GM12878 (cell line): ENCODE measurements at regions not wholly inside any gene's neighbourhood (a gene's known extent, or its start where the extent isn't known, plus 50 kb on each side); places are given as distances from the start of the nearest gene placed in this dataset.

ENCODE experiments used
- ATAC-seq: fragments of 200-7000 bp; cut with Tn5 transposase; 3 replicates; pipeline ENCODE4 v1.9.1; 2020; ENCODE audit warnings: mild to moderate bottlenecking, moderate library complexity
- BruUV-seq: library from RNA; stranded (reverse); fragments of 400-500 nt; replicated peaks from 2 replicates; lab custom pipeline; 2021; lab: Mats Ljungman, UMichigan
- CTCF ChIA-PET: fragments of 300-600 bp; sonication (Branson Sonifier 250); formaldehyde crosslinking; extraction: SDS; loops from one replicate; lab custom pipeline; 2021; ENCODE audit warnings: inconsistent platforms; lab: Yijun Ruan, JAX
- POLR2A ChIA-PET: fragments of 350-600 bp; formaldehyde crosslinking; extraction: SDS; loops from one replicate; lab custom pipeline; 2021; ENCODE audit warnings: inconsistent platforms; lab: Charles Lee
- RAD21 ChIA-PET: fragments of 300-600 bp; sonication (Branson Sonifier 250); formaldehyde crosslinking; loops from one replicate; lab custom pipeline; 2023; ENCODE audit warnings: antibody characterized with exemption; ENCODE audit not compliant: unreplicated experiment; lab: Charles Lee
- SMC1A ChIA-PET: fragments of 300-600 bp; sonication (Branson Sonifier 250); formaldehyde crosslinking; loops from one replicate; lab custom pipeline; 2023; ENCODE audit not compliant: unreplicated experiment, uncharacterized antibody; lab: Charles Lee
- DNase-seq: peaks from one replicate; pipeline ENCODE4 v3.0.0-alpha.2; 2011; ENCODE audit warnings: low read depth, low spot score
- FAIRE-seq: peaks from 3 replicates; lab custom pipeline; 2011; peaks lifted over from hg19 to GRCh38; lab: Jason Lieb, UNC
- H2AFZ ChIP-seq: 2 replicates; pipeline ENCODE4 v1.6.0; 2011; ENCODE audit warnings: low read depth, low read length, control low read depth; ENCODE audit not compliant: control insufficient read depth
- H3K27ac ChIP-seq: 2 replicates; pipeline ENCODE4 v1.5.1; 2011; ENCODE audit warnings: control low read depth; ENCODE audit not compliant: control insufficient read depth, insufficient read depth
- H3K27me3 ChIP-seq, 2 experiments: replicated peaks in 1 of 2; 2 replicates each; pipeline versions ENCODE4 v1.6.0 to v1.6.1; 2011; ENCODE audit warnings: low read length in 1 of 2; ENCODE audit not compliant: control insufficient read depth in 2 of 2, insufficient read depth in 2 of 2
- H3K36me3 ChIP-seq, 2 experiments: 2 replicates each; pipeline ENCODE4 v1.5.1; 2011; ENCODE audit warnings: low read length in 1 of 2; ENCODE audit not compliant: control insufficient read depth in 2 of 2, insufficient read depth in 2 of 2
- H3K4me1 ChIP-seq: 2 replicates; pipeline ENCODE4 v1.6.1; 2011; ENCODE audit warnings: mild to moderate bottlenecking, low read length, moderate library complexity, mixed read lengths; ENCODE audit not compliant: control insufficient read depth, insufficient read depth
- H3K4me2 ChIP-seq: 2 replicates; pipeline ENCODE4 v1.6.0; 2011; ENCODE audit warnings: control low read depth; ENCODE audit not compliant: control insufficient read depth, insufficient read depth
- H3K4me3 ChIP-seq: fragments of 200-600 bp; sonication (generic); 2 replicates; pipeline ENCODE4 v1.5.1; 2016
- H3K79me2 ChIP-seq: 2 replicates; pipeline ENCODE4 v1.6.0; 2011; ENCODE audit warnings: low read length; ENCODE audit not compliant: control insufficient read depth, insufficient read depth
- H3K9ac ChIP-seq: 2 replicates; pipeline ENCODE4 v1.8.0; 2011; ENCODE audit warnings: low read length, control low read depth, mixed read lengths; ENCODE audit not compliant: control insufficient read depth, insufficient read depth
- H3K9me3 ChIP-seq: replicated peaks from 3 replicates; pipeline ENCODE4 v1.5.1; 2011; ENCODE audit warnings: mild to moderate bottlenecking, low read length; ENCODE audit not compliant: control insufficient read depth, insufficient read depth
- H4K20me1 ChIP-seq: 2 replicates; pipeline ENCODE4 v1.6.0; 2011; ENCODE audit not compliant: control insufficient read depth, insufficient read depth
- CREM ChIP-seq: IDR thresholded peaks from 2 replicates; pipeline ENCODE4 v1.6.1; 2014; ENCODE audit warnings: antibody characterized with exemption, low read depth
- JUNB ChIP-seq: IDR thresholded peaks from 2 replicates; pipeline ENCODE4 v1.6.1; 2016; ENCODE audit warnings: antibody characterized with exemption, mild to moderate bottlenecking
- MXI1 ChIP-seq: fragments of 150-350 bp; IDR thresholded peaks from 2 replicates; pipeline ENCODE4 v1.6.1; 2011; ENCODE audit warnings: low read depth, mild to moderate bottlenecking, inconsistent platforms, low read length, improper control_type of control experiment
- NFIC ChIP-seq: IDR thresholded peaks from 2 replicates; pipeline ENCODE4 v1.6.1; 2012; ENCODE audit warnings: low read depth, mild to moderate bottlenecking, inconsistent platforms, low read length, moderate library complexity
- NFYB ChIP-seq: IDR thresholded peaks from 2 replicates; pipeline ENCODE4 v1.6.1; 2011; ENCODE audit warnings: low read depth, mild to moderate bottlenecking, low read length, improper control_type of control experiment, moderate library complexity; ENCODE audit not compliant: insufficient read depth
- RAD21 ChIP-seq: IDR thresholded peaks from 2 replicates; pipeline ENCODE4 v1.6.1; 2011; ENCODE audit warnings: mild to moderate bottlenecking, low read depth, low read length, moderate library complexity; ENCODE audit not compliant: insufficient read depth
- STAT3 ChIP-seq: IDR thresholded peaks from 2 replicates; pipeline ENCODE4 v1.6.1; 2011; ENCODE audit warnings: low read depth, low read length, improper control_type of control experiment
- TCF7 ChIP-seq: IDR thresholded peaks from 2 replicates; pipeline ENCODE4 v1.6.1; 2014; ENCODE audit warnings: antibody characterized with exemption, borderline replicate concordance
- YBX1 ChIP-seq: fragments of 450-650 bp; IDR thresholded peaks from 2 replicates; pipeline ENCODE4 v1.6.1; 2016; ENCODE audit warnings: antibody characterized with exemption
- ZBED1 ChIP-seq: IDR thresholded peaks from 2 replicates; pipeline ENCODE4 v1.6.1; 2016; ENCODE audit warnings: borderline replicate concordance
- WGBS: methylation state at CpG from one replicate; pipeline ENCODE4 v1.1.6; 2016; ENCODE audit warnings: low lambda C conversion rate; ENCODE audit not compliant: insufficient replicate concordance, insufficient coverage; ENCODE audit errors: missing lambda C conversion rate; 5-methylcytosine and 5-hydroxymethylcytosine counted together
- in situ Hi-C: fragments of 300-500 bp; cut with MboI; formaldehyde crosslinking; loops from 9 replicates; pipeline ENCODE4 v1.14.3; 2018; ENCODE audit warnings: mixed read lengths
- intact Hi-C: fragments of 100-400 bp; cut with micrococcal nuclease; formaldehyde crosslinking; loops from one replicate; pipeline ENCODE4 v1.14.2; 2022; ENCODE audit not compliant: unreplicated experiment
- TF ChIP-seq, protein P1 (sequence below): fragments of 450-650 bp; IDR thresholded peaks from 2 replicates; pipeline ENCODE4 v1.6.1; 2014; ENCODE audit warnings: mild to moderate bottlenecking
- TF ChIP-seq, protein P2 (sequence below): fragments of 450-650 bp; conservative IDR thresholded peaks from 2 replicates; pipeline ENCODE4 v1.6.1; 2017; ENCODE audit warnings: mild to moderate bottlenecking, moderate library complexity
- TF ChIP-seq, protein P3 (sequence below): IDR thresholded peaks from 2 replicates; pipeline ENCODE4 v1.6.1; 2011; ENCODE audit warnings: borderline replicate concordance, low read depth, mild to moderate bottlenecking, moderate library complexity, low read length; ENCODE audit not compliant: insufficient read depth, poor library complexity, severe bottlenecking
- TF ChIP-seq, protein P4 (sequence below): fragments of 150-350 bp; IDR thresholded peaks from 2 replicates; pipeline ENCODE4 v1.6.1; 2014; ENCODE audit warnings: mild to moderate bottlenecking, low read depth, low read length

DNA sequence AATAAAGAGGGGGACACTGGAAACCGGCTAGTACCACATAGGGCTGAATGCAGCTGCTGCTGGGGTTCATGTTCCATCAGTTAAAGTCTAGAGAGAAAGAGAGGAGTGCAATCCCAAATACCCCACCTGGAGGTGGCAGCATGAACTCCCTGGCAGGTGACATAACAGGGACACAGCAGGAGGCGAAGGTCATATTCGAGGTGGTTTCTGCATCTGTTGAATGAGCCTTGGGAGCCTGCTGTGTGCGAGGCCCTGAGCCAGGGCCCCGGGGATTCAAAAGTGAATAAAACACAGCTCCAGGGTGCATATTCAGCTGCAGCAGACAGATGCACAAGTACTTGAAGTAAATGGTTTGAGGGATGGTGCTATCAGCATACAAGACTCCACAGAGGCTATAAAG is 456.8 kb downstream of the SETD4 start:
- H3K9ac ChIP-seq, result no peak overlapping the region
- WGBS, result 50% methylated on average over 5 of the region's 5 CpGs
- no peaks in the 10 kb centered on the region for H4K20me1 ChIP-seq
- H3K4me2 ChIP-seq, result no peak overlapping the region
- intact Hi-C loops (no loop called here), in situ Hi-C loops (no loop called here)
- FAIRE-seq (no peak), ATAC-seq (no peak), DNase-seq (no peak)
- SMC1A ChIA-PET, result no interaction called here
- no peaks in the 10 kb centered on the region for H3K9me3 ChIP-seq
- no TSS peak for BruUV-seq
- no peak overlapping the region for H3K4me3 ChIP-seq
- H2AFZ ChIP-seq, result no peak overlapping the region
- RAD21 ChIA-PET, result no interaction called here
- no peaks in the 10 kb centered on the region; a peak in 2 of 4 replicates for H3K27me3 ChIP-seq
- H3K79me2 ChIP-seq, result no peaks in the 10 kb centered on the region
- no peaks in the 10 kb centered on the region for H3K36me3 ChIP-seq
- CTCF ChIA-PET, result no interaction called here
- POLR2A ChIA-PET, result no interaction called here
- no peaks in the 10 kb centered on the region for H3K4me1 ChIP-seq
- TF ChIP-seq JUNB (no peak), STAT3 (no peak), NFYB (no peak), ZBED1 (no peak), YBX1 (no peak), CREM (no peak), NFIC (no peak), RAD21 (no peak), TCF7 (no peak), MXI1 (no peak)
- TF ChIP-seq, protein P1, sequence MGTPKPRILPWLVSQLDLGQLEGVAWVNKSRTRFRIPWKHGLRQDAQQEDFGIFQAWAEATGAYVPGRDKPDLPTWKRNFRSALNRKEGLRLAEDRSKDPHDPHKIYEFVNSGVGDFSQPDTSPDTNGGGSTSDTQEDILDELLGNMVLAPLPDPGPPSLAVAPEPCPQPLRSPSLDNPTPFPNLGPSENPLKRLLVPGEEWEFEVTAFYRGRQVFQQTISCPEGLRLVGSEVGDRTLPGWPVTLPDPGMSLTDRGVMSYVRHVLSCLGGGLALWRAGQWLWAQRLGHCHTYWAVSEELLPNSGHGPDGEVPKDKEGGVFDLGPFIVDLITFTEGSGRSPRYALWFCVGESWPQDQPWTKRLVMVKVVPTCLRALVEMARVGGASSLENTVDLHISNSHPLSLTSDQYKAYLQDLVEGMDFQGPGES, result no peak
- TF ChIP-seq, protein P2, sequence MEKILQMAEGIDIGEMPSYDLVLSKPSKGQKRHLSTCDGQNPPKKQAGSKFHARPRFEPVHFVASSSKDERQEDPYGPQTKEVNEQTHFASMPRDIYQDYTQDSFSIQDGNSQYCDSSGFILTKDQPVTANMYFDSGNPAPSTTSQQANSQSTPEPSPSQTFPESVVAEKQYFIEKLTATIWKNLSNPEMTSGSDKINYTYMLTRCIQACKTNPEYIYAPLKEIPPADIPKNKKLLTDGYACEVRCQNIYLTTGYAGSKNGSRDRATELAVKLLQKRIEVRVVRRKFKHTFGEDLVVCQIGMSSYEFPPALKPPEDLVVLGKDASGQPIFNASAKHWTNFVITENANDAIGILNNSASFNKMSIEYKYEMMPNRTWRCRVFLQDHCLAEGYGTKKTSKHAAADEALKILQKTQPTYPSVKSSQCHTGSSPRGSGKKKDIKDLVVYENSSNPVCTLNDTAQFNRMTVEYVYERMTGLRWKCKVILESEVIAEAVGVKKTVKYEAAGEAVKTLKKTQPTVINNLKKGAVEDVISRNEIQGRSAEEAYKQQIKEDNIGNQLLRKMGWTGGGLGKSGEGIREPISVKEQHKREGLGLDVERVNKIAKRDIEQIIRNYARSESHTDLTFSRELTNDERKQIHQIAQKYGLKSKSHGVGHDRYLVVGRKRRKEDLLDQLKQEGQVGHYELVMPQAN, result no peak
- TF ChIP-seq, protein P3, sequence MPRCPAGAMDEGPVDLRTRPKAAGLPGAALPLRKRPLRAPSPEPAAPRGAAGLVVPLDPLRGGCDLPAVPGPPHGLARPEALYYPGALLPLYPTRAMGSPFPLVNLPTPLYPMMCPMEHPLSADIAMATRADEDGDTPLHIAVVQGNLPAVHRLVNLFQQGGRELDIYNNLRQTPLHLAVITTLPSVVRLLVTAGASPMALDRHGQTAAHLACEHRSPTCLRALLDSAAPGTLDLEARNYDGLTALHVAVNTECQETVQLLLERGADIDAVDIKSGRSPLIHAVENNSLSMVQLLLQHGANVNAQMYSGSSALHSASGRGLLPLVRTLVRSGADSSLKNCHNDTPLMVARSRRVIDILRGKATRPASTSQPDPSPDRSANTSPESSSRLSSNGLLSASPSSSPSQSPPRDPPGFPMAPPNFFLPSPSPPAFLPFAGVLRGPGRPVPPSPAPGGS, result no peak
- TF ChIP-seq, protein P4, sequence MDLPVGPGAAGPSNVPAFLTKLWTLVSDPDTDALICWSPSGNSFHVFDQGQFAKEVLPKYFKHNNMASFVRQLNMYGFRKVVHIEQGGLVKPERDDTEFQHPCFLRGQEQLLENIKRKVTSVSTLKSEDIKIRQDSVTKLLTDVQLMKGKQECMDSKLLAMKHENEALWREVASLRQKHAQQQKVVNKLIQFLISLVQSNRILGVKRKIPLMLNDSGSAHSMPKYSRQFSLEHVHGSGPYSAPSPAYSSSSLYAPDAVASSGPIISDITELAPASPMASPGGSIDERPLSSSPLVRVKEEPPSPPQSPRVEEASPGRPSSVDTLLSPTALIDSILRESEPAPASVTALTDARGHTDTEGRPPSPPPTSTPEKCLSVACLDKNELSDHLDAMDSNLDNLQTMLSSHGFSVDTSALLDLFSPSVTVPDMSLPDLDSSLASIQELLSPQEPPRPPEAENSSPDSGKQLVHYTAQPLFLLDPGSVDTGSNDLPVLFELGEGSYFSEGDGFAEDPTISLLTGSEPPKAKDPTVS, result no peak
- no peak overlapping the region for H3K27ac ChIP-seq
